ENCODE measurements at regions not wholly inside any gene's neighbourhood (a gene's known extent, or its start where the extent isn't known, plus 50 kb on each side); places are given as distances from the start of the nearest gene placed in this dataset.

DNA sequence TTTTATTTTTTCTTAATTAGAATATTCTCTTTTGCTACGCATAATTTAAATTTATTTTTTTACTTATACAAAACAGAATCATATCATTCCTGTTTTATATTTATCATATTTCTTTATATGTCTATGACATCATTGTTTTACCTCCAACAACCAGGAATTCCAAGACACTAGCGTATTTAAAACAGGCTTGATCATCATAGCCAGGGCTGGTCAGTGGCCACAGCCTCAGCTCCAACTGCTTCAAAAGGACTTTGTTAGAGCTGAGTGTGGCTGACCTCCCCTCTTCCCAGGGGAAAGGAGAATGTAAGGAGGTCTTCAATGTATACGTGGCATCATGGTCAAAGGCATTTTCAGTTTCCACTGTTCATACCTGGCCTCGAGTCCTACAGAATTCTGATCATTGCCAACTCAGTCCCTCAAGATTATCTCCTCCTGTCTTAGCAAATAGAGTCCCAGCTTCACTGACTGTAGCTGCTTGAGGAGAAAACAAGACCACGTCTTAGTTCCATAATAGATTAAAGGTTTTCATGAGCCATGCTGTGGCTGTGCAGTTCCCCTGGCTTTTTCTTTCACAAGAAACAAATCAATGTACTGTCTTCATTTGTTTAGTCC is 444.0 kb downstream of the PTPRC start:
- TF ChIP-seq ZNF8 (CRISPR knock-in tag; IDR thresholded peaks at IDR 0.05), result no peak
- no peak for TF ChIP-seq PPARA (CRISPR knock-in tag; IDR thresholded peaks at IDR 0.05; ENCODE audit: borderline replicate concordance)
- TF ChIP-seq ZNF70 (CRISPR knock-in tag; IDR thresholded peaks at IDR 0.05), result no peak
- no peak for TF ChIP-seq ZNF565 (CRISPR knock-in tag; conservative IDR thresholded peaks at IDR 0.05; ENCODE audit: low read depth)
- TF ChIP-seq CSRNP3 (CRISPR knock-in tag; IDR thresholded peaks at IDR 0.05), result no peak

GRCh38 chr1:199083680-199084079 is 444.8 kb downstream of the PTPRC start:
- peak; percentile 91 for ATAC-seq
- TF ChIP-seq ZNF70 (CRISPR knock-in tag; IDR thresholded peaks at IDR 0.05), result no peak
- TF ChIP-seq SNAI2 (CRISPR knock-in tag; IDR thresholded peaks at IDR 0.05), result no peak

More for the DNA sequence above, 444.0 kb downstream of the PTPRC start:
- no peak for ATAC-seq

- ATAC-seq, result peak; percentile 65
- no peak for TF ChIP-seq ARNTL (CRISPR knock-in tag; IDR thresholded peaks at IDR 0.05; ENCODE audit: borderline replicate concordance, low read depth)
- TF ChIP-seq GLIS3 (CRISPR knock-in tag; IDR thresholded peaks at IDR 0.05), result no peak
- no peak for TF ChIP-seq OSR1 (CRISPR knock-in tag; IDR thresholded peaks at IDR 0.05)
- no peak for TF ChIP-seq ESRRG (CRISPR knock-in tag; IDR thresholded peaks at IDR 0.05)
- TF ChIP-seq CREB5 (CRISPR knock-in tag; IDR thresholded peaks at IDR 0.05; ENCODE audit: low read depth), result no peak
- TF ChIP-seq RARB (CRISPR knock-in tag; IDR thresholded peaks at IDR 0.05), result no peak
- no peak for TF ChIP-seq SNAI2 (CRISPR knock-in tag; IDR thresholded peaks at IDR 0.05)
- no peak for TF ChIP-seq TOX (CRISPR knock-in tag; IDR thresholded peaks at IDR 0.05; ENCODE audit: borderline replicate concordance)
- TF ChIP-seq PPARA (CRISPR knock-in tag; IDR thresholded peaks at IDR 0.05; ENCODE audit: borderline replicate concordance), result no peak
- TF ChIP-seq CSRNP3 (CRISPR knock-in tag; IDR thresholded peaks at IDR 0.05), result no peak
- TF ChIP-seq ZFP30 (CRISPR knock-in tag; IDR thresholded peaks at IDR 0.05), result no peak
- TF ChIP-seq ISL1 (CRISPR knock-in tag; IDR thresholded peaks at IDR 0.05), result no peak
- no peak for TF ChIP-seq ZC3H10 (CRISPR knock-in tag; IDR thresholded peaks at IDR 0.05)
- TF ChIP-seq ZNF70 (CRISPR knock-in tag; IDR thresholded peaks at IDR 0.05), result no peak
- no peak for TF ChIP-seq BACH2 (CRISPR knock-in tag; IDR thresholded peaks at IDR 0.05; ENCODE audit: borderline replicate concordance)
- TF ChIP-seq ZNF8 (CRISPR knock-in tag; IDR thresholded peaks at IDR 0.05), result no peak
These were observed 445.5 kb downstream of the PTPRC start for GRCh38 chr1:199084293-199084692.

DNA sequence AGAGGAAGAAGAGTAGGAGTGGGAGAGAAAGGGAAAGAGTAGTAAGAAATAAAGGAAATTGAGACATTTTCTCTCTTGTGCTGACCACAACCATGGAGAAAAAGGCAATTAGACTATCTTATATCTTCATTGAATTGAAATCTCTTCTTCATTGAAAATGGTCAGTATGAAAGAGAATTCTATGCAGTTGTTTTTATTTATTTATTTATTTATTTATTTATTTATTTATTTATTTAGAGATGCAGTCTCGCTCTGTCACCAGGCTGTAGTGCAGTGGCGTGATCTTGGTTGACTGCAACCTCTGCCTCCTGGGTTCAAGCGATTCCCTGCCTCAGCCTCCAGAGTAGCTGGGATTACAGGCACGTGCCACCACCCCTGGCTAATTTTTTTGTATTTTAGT is 447.1 kb downstream of the PTPRC start:
- no peak for ATAC-seq
- no peak for TF ChIP-seq RARB (CRISPR knock-in tag; IDR thresholded peaks at IDR 0.05)
- TF ChIP-seq ZNF565 (CRISPR knock-in tag; conservative IDR thresholded peaks at IDR 0.05; ENCODE audit: low read depth), result no peak
- TF ChIP-seq TOX (CRISPR knock-in tag; IDR thresholded peaks at IDR 0.05; ENCODE audit: borderline replicate concordance), result no peak

DNA sequence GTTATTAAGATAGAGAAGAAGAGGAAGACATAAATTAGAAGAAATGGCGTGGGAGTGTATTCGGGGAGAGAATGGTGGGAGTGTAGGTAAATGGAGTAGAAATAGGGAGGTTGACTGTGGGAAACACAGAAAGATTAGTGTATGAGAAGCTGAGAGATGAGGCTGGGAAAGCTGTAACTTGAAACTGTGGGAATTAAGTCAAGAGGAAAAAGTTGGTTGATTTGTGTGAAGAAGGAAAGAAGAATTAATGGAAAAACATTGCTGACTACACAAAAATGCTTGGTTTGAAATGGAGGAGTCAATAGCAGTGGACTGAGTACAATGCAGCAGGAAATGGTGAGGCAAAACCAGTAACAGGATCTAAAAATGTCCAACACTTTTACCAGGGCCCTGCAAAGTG is 448.3 kb downstream of the PTPRC start:
- TF ChIP-seq OSR1 (CRISPR knock-in tag; IDR thresholded peaks at IDR 0.05), result no peak
- ATAC-seq, result no peak

GRCh38 chr1:199089393-199090122 is 450.7 kb downstream of the PTPRC start:
- no peak for ATAC-seq
- TF ChIP-seq, protein P1, sequence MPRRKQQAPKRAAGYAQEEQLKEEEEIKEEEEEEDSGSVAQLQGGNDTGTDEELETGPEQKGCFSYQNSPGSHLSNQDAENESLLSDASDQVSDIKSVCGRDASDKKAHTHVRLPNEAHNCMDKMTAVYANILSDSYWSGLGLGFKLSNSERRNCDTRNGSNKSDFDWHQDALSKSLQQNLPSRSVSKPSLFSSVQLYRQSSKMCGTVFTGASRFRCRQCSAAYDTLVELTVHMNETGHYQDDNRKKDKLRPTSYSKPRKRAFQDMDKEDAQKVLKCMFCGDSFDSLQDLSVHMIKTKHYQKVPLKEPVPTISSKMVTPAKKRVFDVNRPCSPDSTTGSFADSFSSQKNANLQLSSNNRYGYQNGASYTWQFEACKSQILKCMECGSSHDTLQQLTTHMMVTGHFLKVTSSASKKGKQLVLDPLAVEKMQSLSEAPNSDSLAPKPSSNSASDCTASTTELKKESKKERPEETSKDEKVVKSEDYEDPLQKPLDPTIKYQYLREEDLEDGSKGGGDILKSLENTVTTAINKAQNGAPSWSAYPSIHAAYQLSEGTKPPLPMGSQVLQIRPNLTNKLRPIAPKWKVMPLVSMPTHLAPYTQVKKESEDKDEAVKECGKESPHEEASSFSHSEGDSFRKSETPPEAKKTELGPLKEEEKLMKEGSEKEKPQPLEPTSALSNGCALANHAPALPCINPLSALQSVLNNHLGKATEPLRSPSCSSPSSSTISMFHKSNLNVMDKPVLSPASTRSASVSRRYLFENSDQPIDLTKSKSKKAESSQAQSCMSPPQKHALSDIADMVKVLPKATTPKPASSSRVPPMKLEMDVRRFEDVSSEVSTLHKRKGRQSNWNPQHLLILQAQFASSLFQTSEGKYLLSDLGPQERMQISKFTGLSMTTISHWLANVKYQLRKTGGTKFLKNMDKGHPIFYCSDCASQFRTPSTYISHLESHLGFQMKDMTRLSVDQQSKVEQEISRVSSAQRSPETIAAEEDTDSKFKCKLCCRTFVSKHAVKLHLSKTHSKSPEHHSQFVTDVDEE (CRISPR knock-in tag; IDR thresholded peaks at IDR 0.05), result no peak
- no peak for TF ChIP-seq ZNF8 (CRISPR knock-in tag; IDR thresholded peaks at IDR 0.05)
- TF ChIP-seq ZFP30 (CRISPR knock-in tag; IDR thresholded peaks at IDR 0.05), result no peak
- TF ChIP-seq ZC3H10 (CRISPR knock-in tag; IDR thresholded peaks at IDR 0.05), result no peak
- TF ChIP-seq BACH2 (CRISPR knock-in tag; IDR thresholded peaks at IDR 0.05; ENCODE audit: borderline replicate concordance), result no peak
- TF ChIP-seq ZNF565 (CRISPR knock-in tag; conservative IDR thresholded peaks at IDR 0.05; ENCODE audit: low read depth), result no peak
- no peak for TF ChIP-seq RARB (CRISPR knock-in tag; IDR thresholded peaks at IDR 0.05)
- no peak for TF ChIP-seq OSR1 (CRISPR knock-in tag; IDR thresholded peaks at IDR 0.05)
- TF ChIP-seq CREB5 (CRISPR knock-in tag; IDR thresholded peaks at IDR 0.05; ENCODE audit: low read depth), result no peak
- no peak for TF ChIP-seq ZNF70 (CRISPR knock-in tag; IDR thresholded peaks at IDR 0.05)
- TF ChIP-seq TCF4 (CRISPR knock-in tag; IDR thresholded peaks at IDR 0.05; ENCODE audit: borderline replicate concordance), result no peak
- no peak for TF ChIP-seq CSRNP3 (CRISPR knock-in tag; IDR thresholded peaks at IDR 0.05)
